Tibial nerve (tissue), 3 donors: ENCODE measurements at regions not wholly inside any gene's neighbourhood (a gene's known extent, or its start where the extent isn't known, plus 50 kb on each side); places are given as distances from the start of the nearest gene placed in this dataset.

Experiments
- POLR2A ChIP-seq, 2 donors: fragments of 450-650 bp; IDR thresholded peaks; one replicate each; pipeline ENCODE4 v1.6.1; 2017; ENCODE audit warnings: antibody characterized with exemption in 2 of 2, mild to moderate bottlenecking in 2 of 2, moderate library complexity in 2 of 2
- TF ChIP-seq, protein P1 (sequence below), 5 experiments: fragments of 200-600 bp in 3 of 5; fragments of 450-650 bp in 2 of 5; sonication (generic) in 3 of 5; IDR thresholded peaks; one replicate each; pipeline ENCODE4 v1.5.1; 2016 to 2019; ENCODE audit warnings: antibody characterized with exemption in 5 of 5, mild to moderate bottlenecking in 3 of 5, moderate library complexity in 2 of 5

- TF ChIP-seq, protein P1, sequence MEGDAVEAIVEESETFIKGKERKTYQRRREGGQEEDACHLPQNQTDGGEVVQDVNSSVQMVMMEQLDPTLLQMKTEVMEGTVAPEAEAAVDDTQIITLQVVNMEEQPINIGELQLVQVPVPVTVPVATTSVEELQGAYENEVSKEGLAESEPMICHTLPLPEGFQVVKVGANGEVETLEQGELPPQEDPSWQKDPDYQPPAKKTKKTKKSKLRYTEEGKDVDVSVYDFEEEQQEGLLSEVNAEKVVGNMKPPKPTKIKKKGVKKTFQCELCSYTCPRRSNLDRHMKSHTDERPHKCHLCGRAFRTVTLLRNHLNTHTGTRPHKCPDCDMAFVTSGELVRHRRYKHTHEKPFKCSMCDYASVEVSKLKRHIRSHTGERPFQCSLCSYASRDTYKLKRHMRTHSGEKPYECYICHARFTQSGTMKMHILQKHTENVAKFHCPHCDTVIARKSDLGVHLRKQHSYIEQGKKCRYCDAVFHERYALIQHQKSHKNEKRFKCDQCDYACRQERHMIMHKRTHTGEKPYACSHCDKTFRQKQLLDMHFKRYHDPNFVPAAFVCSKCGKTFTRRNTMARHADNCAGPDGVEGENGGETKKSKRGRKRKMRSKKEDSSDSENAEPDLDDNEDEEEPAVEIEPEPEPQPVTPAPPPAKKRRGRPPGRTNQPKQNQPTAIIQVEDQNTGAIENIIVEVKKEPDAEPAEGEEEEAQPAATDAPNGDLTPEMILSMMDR (IDR thresholded peaks at IDR 0.05): no peak
- TF ChIP-seq POLR2A (IDR thresholded peaks at IDR 0.05): no peak
These were observed 529.1 kb downstream of the HS3ST4 start for GRCh38 chr16:26220894-26221293.
